H1 (cell line): ENCODE measurements at regions not wholly inside any gene's neighbourhood (a gene's known extent, or its start where the extent isn't known, plus 50 kb on each side); places are given as distances from the start of the nearest gene placed in this dataset.
"Not testable (repeated sequence)": the region's sequence is repeated elsewhere in the genome, so short reads cannot be mapped to it uniquely, and the experiment has no call there.

ENCODE experiments used
- BCL11A ChIP-seq, 2 experiments: IDR thresholded peaks; one replicate each; pipeline ENCODE4 v1.6.1; 2011; ENCODE audit warnings: low read depth in 2 of 2, low read length in 2 of 2, mild to moderate bottlenecking in 2 of 2
- CREB1 ChIP-seq: IDR thresholded peaks from 2 replicates; pipeline ENCODE4 v1.6.1; 2012; ENCODE audit warnings: inconsistent platforms
- CTCF ChIP-seq, 3 experiments: IDR thresholded peaks; 1 replicate in 2 of 3; 2 replicates in 1 of 3; pipeline versions ENCODE4 v1.5.1 to v1.6.1; 2011; ENCODE audit warnings: low read length in 3 of 3, mild to moderate bottlenecking in 3 of 3, inconsistent platforms in 2 of 3, low read depth in 1 of 3, moderate library complexity in 1 of 3; ENCODE audit not compliant: insufficient read depth in 1 of 3; ENCODE audit errors: control extremely low read depth in 1 of 3
- EP300 ChIP-seq, 2 experiments: IDR thresholded peaks; 1 replicate in 1 of 2; 2 replicates in 1 of 2; pipeline ENCODE4 v1.6.1; 2011 to 2012; ENCODE audit warnings: low read depth in 2 of 2, low read length in 2 of 2, mild to moderate bottlenecking in 2 of 2, borderline replicate concordance in 1 of 2, inconsistent platforms in 1 of 2, moderate library complexity in 1 of 2
- FOSL1 ChIP-seq: IDR thresholded peaks from 2 replicates; pipeline ENCODE4 v1.6.1; 2011; ENCODE audit warnings: mild to moderate bottlenecking, low read depth, low read length, moderate library complexity; ENCODE audit not compliant: insufficient read depth
- MAX ChIP-seq: IDR thresholded peaks from 2 replicates; pipeline ENCODE4 v1.6.1; 2012; ENCODE audit warnings: inconsistent platforms
- POLR2A ChIP-seq, 2 experiments: IDR thresholded peaks; 1 replicate in 1 of 2; 2 replicates in 1 of 2; pipeline ENCODE4 v1.6.1; 2011; ENCODE audit warnings: low read depth in 2 of 2, low read length in 2 of 2, mild to moderate bottlenecking in 2 of 2; ENCODE audit errors: control extremely low read depth in 1 of 2
- RAD21 ChIP-seq, 2 experiments: IDR thresholded peaks in 1 of 2; conservative IDR thresholded peaks in 1 of 2; 2 replicates each; pipeline ENCODE4 v1.6.1; 2011; ENCODE audit warnings: low read depth in 2 of 2, low read length in 2 of 2, improper control_type of control experiment in 1 of 2, inconsistent platforms in 1 of 2, mild to moderate bottlenecking in 1 of 2, moderate library complexity in 1 of 2
- RBBP5 ChIP-seq: IDR thresholded peaks from 2 replicates; pipeline ENCODE4 v1.7.1; 2012; ENCODE audit warnings: low read depth, mild to moderate bottlenecking, inconsistent platforms, low read length, moderate library complexity, borderline replicate concordance
- SP2 ChIP-seq: IDR thresholded peaks from 2 replicates; pipeline ENCODE4 v1.6.1; 2012; ENCODE audit warnings: mild to moderate bottlenecking, low read length, inconsistent platforms

GRCh38 chr1:118440-118839 is 333.0 kb downstream of the OR4F29 start:
- not testable (repeated sequence) for TF ChIP-seq CTCF (IDR thresholded peaks at IDR 0.05; ENCODE audit: control extremely low read depth in 1 of 3, insufficient read depth in 1 of 3, low read depth in 1 of 3, low read length in 3 of 3); RAD21 (IDR thresholded peaks at IDR 0.05 in 1 of 2, conservative IDR thresholded peaks at IDR 0.05 in 1 of 2; ENCODE audit: low read depth in 2 of 2, low read length in 2 of 2); SP2; POLR2A (IDR thresholded peaks at IDR 0.05; ENCODE audit: control extremely low read depth in 1 of 2, low read depth in 2 of 2, low read length in 2 of 2); CREB1; MAX; RBBP5; BCL11A (IDR thresholded peaks at IDR 0.05; ENCODE audit: low read depth in 2 of 2, low read length in 2 of 2); EP300 (IDR thresholded peaks at IDR 0.05; ENCODE audit: borderline replicate concordance in 1 of 2, low read depth in 2 of 2, low read length in 2 of 2); FOSL1
